MCF 10A (cell line): ENCODE measurements at regions not wholly inside any gene's neighbourhood (a gene's known extent, or its start where the extent isn't known, plus 50 kb on each side); places are given as distances from the start of the nearest gene placed in this dataset.

Experiments
- BruUV-seq: library from RNA; stranded (reverse); fragments of 400-500 nt; replicated peaks from 2 replicates; lab custom pipeline; 2021; lab: Mats Ljungman, UMichigan
- CTCF ChIA-PET: fragments of 300-600 bp; sonication (Branson Sonifier 250); formaldehyde crosslinking; extraction: SDS; loops from one replicate; lab custom pipeline; 2021; ENCODE audit warnings: antibody characterized with exemption, inconsistent platforms; lab: Yijun Ruan, JAX
- POLR2A ChIA-PET: fragments of 300-600, 350-650 bp; sonication (Branson Sonifier 250); formaldehyde crosslinking; extraction: SDS; loops from one replicate; lab custom pipeline; 2020; ENCODE audit warnings: antibody characterized with exemption, inconsistent platforms; lab: Yijun Ruan, JAX
- DNase-seq: peaks from one replicate; pipeline ENCODE4 v3.0.0-alpha.2; 2018; ENCODE audit not compliant: unreplicated experiment
- H3K27ac Mint-ChIP-seq: one replicate; pipeline ENCODE4 v1.8.0; 2022; ENCODE audit warnings: mild to moderate bottlenecking, low read depth, mixed read lengths; ENCODE audit not compliant: unreplicated experiment
- H3K27me3 Mint-ChIP-seq: one replicate; pipeline ENCODE4 v1.8.0; 2022; ENCODE audit warnings: mixed read lengths; ENCODE audit not compliant: insufficient read depth, unreplicated experiment
- H3K36me3 Mint-ChIP-seq: one replicate; pipeline ENCODE4 v1.8.0; 2022; ENCODE audit warnings: mild to moderate bottlenecking, moderate library complexity, mixed read lengths; ENCODE audit not compliant: insufficient read depth, unreplicated experiment
- H3K4me1 Mint-ChIP-seq: one replicate; pipeline ENCODE4 v1.8.0; 2022; ENCODE audit warnings: mixed read lengths; ENCODE audit not compliant: insufficient read depth, unreplicated experiment
- H3K4me3 Mint-ChIP-seq: one replicate; pipeline ENCODE4 v1.8.0; 2022; ENCODE audit warnings: mild to moderate bottlenecking, moderate library complexity, mixed read lengths; ENCODE audit not compliant: unreplicated experiment
- H3K9me3 Mint-ChIP-seq: one replicate; pipeline ENCODE4 v1.8.0; 2022; ENCODE audit warnings: mixed read lengths; ENCODE audit not compliant: unreplicated experiment
- intact Hi-C: fragments of 100-400 bp; cut with micrococcal nuclease; formaldehyde crosslinking; loops from 2 replicates; pipeline ENCODE4 v1.14.1; 2022
- TF ChIP-seq, protein P1 (sequence below): fragments of 200-600 bp; IDR thresholded peaks from one replicate; pipeline ENCODE4 v1.8.0; 2022; ENCODE audit warnings: antibody characterized with exemption, mild to moderate bottlenecking; ENCODE audit not compliant: unreplicated experiment

GRCh38 chr14:104521816-104522745 is 57.5 kb upstream of the C14orf180 start:
- no peaks in the 10 kb centered on the region for H3K4me1 Mint-ChIP-seq
- intact Hi-C loops: no loop called here
- H3K27ac Mint-ChIP-seq: no peak overlapping the region
- peaks cover 14% of the 10 kb centered on the region for H3K9me3 Mint-ChIP-seq
- ChIA-PET POLR2A (interaction anchor here (0.7 kb wide), 1 partner anchor 30 kb away, joined by 3 read pairs; no protein-coding TSS in a partner anchor), CTCF (no interaction called here)
- no TSS peak for BruUV-seq
- no peak for DNase-seq
- TF ChIP-seq, protein P1, sequence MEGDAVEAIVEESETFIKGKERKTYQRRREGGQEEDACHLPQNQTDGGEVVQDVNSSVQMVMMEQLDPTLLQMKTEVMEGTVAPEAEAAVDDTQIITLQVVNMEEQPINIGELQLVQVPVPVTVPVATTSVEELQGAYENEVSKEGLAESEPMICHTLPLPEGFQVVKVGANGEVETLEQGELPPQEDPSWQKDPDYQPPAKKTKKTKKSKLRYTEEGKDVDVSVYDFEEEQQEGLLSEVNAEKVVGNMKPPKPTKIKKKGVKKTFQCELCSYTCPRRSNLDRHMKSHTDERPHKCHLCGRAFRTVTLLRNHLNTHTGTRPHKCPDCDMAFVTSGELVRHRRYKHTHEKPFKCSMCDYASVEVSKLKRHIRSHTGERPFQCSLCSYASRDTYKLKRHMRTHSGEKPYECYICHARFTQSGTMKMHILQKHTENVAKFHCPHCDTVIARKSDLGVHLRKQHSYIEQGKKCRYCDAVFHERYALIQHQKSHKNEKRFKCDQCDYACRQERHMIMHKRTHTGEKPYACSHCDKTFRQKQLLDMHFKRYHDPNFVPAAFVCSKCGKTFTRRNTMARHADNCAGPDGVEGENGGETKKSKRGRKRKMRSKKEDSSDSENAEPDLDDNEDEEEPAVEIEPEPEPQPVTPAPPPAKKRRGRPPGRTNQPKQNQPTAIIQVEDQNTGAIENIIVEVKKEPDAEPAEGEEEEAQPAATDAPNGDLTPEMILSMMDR: no peak
- H3K36me3 Mint-ChIP-seq: no peaks in the 10 kb centered on the region
- H3K27me3 Mint-ChIP-seq: peaks cover 40% of the 10 kb centered on the region
- H3K4me3 Mint-ChIP-seq: no peak overlapping the region

DNA sequence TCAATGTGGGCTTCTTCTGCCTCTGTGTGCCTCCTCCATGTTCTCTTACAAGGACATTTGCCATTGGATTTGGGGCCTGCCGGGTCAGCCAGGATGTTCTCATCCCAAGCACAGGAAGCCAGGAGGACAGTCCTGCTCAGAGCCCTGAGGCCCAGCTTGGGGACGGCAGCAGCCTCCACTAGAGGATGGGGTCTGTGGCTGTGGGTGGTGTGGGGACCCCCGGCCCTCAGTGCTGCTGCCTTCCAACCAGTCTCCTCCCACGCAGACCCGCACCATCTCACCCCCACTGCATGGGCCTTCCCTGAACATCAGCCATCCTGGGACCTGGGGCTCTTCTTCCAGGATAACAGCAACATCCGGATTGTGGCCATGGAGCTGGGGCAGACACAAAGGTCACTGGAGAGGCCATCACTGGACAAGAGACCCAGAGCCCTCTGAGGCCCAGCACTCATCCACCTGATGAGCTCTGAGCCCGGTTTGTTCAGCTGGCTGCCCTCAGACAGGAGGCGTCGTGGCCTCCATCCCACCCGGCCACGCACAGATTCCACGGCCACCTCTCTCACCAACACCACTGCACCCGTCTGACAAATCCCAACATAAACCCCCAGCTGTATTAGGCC is 56.5 kb upstream of the C14orf180 start:
- CTCF ChIA-PET: interaction anchor here (0.9 kb wide), 1 partner anchor 425 kb away, joined by 3 read pairs; no protein-coding TSS in a partner anchor

GRCh38 chr14:104523546-104523935 is 56.0 kb upstream of the C14orf180 start:
- CTCF ChIA-PET: interaction anchor here (0.9 kb wide), 1 partner anchor 425 kb away, joined by 3 read pairs; no protein-coding TSS in a partner anchor
- intact Hi-C loops: no loop called here

More for the DNA sequence above, 56.5 kb upstream of the C14orf180 start:
- DNase-seq: no peak
- H3K4me3 Mint-ChIP-seq: no peak overlapping the region
- H3K9me3 Mint-ChIP-seq: peaks cover 19% of the 10 kb centered on the region
- H3K4me1 Mint-ChIP-seq: no peaks in the 10 kb centered on the region
- TF ChIP-seq, protein P1: no peak
- H3K27ac Mint-ChIP-seq: no peak overlapping the region
- peaks cover 33% of the 10 kb centered on the region for H3K27me3 Mint-ChIP-seq
- BruUV-seq: no TSS peak
- intact Hi-C loops: no loop called here
- POLR2A ChIA-PET: no interaction called here
- H3K36me3 Mint-ChIP-seq: no peaks in the 10 kb centered on the region

More at GRCh38 chr14:104523546-104523935, 56.0 kb upstream of the C14orf180 start:
- peaks cover 28% of the 10 kb centered on the region for H3K27me3 Mint-ChIP-seq
- no peaks in the 10 kb centered on the region for H3K36me3 Mint-ChIP-seq
- peaks cover 19% of the 10 kb centered on the region for H3K9me3 Mint-ChIP-seq
- TF ChIP-seq, protein P1: no peak
- POLR2A ChIA-PET: no interaction called here
- no peaks in the 10 kb centered on the region for H3K4me1 Mint-ChIP-seq
- BruUV-seq: no TSS peak
- no peak overlapping the region for H3K27ac Mint-ChIP-seq
- no peak for DNase-seq
- no peak overlapping the region for H3K4me3 Mint-ChIP-seq
